ENCODE measurements at regions not wholly inside any gene's neighbourhood (a gene's known extent, or its start where the extent isn't known, plus 50 kb on each side); places are given as distances from the start of the nearest gene placed in this dataset.

DNA sequence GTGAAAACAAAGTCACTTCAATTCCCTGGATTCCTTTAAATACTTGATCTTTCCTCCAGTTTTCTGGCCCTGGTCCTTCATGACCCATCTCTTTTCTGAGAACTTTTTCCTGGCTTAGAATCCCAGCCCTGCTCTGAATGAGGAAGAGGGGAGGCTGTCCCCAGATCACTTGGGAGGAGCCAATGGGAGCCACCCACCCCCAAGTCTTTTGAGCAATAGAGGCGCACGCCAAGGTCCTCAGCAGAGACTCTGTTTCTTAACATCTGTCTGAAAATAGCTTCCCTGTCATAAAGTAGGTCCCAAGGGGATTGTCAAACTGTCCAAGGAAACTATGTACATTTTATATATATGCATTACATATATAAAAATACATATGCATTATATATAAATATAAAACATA, 126.8 kb downstream of the ADRA2A start:
- DNase-seq (ENCODE audit: low spot score) = no peak

DNA sequence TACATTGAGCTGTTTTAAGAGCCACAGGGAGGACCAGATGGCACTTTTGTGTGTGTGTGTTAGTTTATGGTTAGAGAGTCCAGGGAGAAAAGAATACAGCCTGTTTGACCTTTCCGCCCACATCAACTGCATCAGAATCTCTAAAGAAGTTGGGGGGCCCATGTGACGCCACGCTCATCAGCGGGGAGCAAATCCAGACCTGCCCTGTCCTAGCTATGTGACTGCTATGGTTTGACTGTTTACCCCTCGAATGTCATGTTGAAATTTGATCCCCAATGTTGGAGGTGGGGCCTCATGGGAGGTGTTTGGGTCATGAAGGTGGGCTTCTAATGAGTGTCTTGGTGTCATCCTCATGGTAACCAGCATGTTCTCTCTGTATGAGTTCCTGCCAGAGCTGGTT, 128.0 kb downstream of the ADRA2A start:
- DNase-seq (ENCODE audit: low spot score) = no peak

DNA sequence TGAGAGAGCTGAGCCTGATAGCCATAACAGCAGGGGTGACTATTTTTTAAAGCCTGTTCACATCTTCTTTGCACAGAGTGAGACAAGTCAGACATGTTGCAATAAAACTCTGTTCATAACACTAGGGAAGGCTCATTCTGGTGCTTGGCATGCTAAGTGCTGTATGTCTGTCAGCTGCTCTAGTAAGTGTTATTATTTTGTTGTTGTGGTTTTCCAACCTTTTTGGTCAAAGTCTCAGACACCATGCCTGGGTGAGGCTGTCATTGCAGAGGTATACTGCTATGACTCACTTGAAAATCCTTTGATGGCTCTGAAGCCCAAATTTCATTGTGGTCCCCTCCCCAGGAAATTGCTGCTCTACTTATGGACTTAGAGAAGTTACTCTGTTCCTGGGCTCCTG, 129.7 kb downstream of the ADRA2A start:
- DNase-seq (ENCODE audit: low spot score) = no peak

DNA sequence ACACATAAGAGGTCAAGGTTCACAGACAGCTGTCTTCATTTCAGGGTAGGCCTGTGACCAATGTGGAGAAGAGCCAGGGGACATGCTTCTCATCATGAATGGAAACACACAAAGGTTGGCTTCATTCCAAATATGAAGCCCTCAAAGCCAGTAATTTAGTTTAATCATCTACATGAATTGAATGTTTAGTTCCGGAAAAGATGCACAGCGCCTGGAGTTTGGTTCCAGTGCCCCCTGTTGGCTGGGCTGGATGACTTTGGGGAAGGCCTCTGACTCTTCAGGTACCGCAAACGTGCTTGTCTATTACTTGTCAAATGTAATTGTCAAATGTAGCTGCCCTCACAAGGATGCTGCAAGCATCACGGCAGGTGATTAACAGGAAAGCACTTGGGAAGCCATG, 130.7 kb downstream of the ADRA2A start:
- no peak for DNase-seq (ENCODE audit: low spot score)

DNA sequence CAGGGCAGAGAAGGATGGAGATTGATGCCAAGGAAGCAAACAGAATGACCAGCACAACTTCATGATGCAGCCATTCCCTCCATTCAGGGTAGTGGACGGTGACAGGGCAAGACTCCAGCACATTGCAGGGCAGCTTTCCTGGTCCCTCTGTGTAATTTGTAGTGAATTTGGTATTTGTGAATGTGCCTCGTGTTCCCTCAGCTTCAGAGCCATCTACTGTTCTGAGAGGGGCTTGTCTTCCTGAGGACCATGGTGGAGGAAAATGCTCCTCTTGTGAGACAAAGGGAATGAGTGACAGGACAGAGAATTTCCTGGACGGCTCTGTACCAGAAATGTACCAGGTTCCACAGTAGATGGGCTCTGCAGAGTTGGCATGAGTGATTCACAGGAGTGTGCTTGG, 132.1 kb downstream of the ADRA2A start:
- DNase-seq (ENCODE audit: low spot score) = no peak

GRCh38 chr10:111209692-111210091, 132.9 kb downstream of the ADRA2A start:
- no peak for DNase-seq (ENCODE audit: low spot score)

GRCh38 chr10:111211241-111211640, 134.4 kb downstream of the ADRA2A start:
- DNase-seq (ENCODE audit: low spot score) = no peak

GRCh38 chr10:111211706-111212105, 134.9 kb downstream of the ADRA2A start:
- DNase-seq (ENCODE audit: low spot score) = no peak

- peak; percentile 30 for DNase-seq (ENCODE audit: low spot score)
Measured at GRCh38 chr10:111221682-111222480, 145.1 kb downstream of the ADRA2A start.

- DNase-seq (ENCODE audit: low spot score) = peak; percentile 46
Measured at GRCh38 chr10:111222961-111223360, 146.1 kb downstream of the ADRA2A start.

DNA sequence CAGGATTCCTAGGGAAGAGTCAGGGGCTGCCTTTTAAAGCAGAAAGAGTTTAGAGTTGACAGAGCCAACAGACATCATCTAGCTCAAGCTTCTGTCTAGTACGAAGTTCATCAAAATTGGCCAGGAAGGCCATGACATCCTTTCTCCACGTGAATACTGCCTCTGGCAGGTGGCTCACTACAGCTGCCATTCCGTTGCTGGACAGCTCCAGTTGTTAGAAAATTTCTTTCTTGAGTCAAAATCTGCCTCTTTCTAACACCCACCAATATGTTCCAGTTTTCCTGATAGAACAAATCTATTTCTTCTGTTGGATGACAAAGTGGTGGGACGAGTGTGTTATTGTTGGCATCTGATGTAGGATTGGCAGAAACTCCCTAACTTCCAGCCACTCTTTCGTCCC, 154.9 kb downstream of the ADRA2A start:
- DNase-seq (ENCODE audit: low spot score) = no peak

DNA sequence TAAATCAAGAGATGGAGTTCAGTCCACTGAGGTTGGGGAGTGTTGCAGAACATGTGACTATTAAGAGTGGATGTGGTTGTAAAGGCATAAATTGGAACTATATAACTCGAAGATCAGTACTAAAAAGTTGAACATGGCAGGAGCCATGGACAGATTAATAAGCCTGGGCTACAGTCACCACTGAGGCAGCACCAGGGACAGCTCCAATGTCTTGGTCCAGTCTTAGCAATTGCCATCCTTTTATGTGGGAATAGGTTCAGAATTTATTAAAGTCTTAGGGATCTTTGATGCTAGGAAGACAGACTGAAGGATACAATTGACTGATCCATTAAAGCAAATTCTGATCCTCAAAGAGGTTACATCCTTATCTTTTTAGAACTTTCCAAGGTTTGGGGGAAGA, 156.6 kb downstream of the ADRA2A start:
- DNase-seq (ENCODE audit: low spot score) = no peak

DNA sequence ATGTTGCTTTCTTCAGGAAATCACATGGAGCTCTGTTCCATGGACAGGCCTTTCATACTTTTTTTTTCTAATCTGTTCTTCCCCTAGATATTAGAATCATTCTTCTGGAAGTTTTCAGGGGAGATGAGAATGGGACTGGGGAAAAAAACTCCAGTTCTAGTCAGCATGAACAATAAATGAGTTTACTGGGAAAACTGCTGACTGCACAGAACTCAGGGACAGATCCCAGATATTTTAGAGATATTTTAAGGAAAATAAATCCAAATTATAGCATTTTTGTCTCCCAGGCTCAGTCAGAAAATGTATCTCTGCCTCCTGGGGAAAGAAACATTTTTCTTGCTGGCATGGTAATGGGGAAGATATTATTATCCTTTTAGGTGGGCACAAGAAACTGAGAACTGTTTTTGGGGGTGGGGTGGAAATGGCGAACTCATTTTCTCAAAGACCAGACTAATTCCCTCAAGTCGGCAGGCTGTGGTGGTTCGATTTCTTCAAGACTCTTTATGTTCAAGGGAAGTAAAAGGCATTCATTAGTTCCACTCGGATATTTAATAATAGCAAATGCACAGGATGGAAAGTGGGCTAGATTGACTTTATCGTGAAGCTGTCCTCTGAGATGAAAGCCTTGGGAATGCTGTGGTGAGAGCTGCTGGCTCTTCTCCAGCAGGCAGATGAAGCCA, 157.5 kb downstream of the ADRA2A start:
- no peak for DNase-seq (ENCODE audit: low spot score)

DNA sequence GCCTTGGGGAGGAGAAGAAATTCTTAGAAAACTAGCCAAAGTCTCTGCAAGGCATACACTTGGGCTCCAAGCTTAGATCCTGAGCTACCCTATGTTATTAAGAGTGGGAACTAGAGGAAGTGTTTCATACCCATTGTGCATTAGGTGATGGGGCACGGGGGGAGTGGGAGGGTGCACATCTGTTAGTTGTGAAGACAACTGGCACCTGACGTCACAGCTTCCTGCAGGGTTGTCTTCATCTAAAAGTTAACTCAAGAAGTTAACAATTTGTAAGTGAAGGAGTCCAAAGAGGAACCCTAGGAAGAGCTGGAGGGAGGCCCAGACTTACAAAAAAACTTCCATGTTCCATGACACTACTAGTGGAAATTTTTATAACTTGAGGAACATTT, 158.1 kb downstream of the ADRA2A start:
- no peak for DNase-seq (ENCODE audit: low spot score)

GRCh38 chr10:111240348-111240747, 163.5 kb downstream of the ADRA2A start:
- DNase-seq (ENCODE audit: low spot score) = no peak

- no peak for DNase-seq (ENCODE audit: low spot score)
Measured at GRCh38 chr10:111243126-111243525, 166.3 kb downstream of the ADRA2A start.

DNA sequence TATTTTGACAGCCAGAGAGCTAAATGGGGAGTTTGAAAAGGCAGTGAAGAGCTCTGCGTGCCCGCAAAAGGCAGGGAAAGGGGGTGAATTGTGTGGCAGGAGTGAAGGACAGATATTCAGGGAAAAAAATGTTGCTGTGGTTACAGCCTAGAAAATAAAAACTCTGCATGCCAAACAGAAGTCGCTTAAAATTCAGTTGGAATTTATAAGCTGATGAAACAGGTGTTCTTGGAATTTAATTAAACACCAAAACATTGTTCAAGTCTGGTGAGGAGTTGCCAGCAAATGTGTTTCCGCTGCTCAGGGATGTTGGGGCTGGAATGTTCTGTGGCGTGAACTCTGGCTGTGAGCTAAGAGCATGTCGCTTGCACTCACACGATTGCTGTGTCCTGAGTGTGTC, 169.3 kb downstream of the ADRA2A start:
- DNase-seq (ENCODE audit: low spot score) = peak; percentile 17

- DNase-seq (ENCODE audit: low spot score) = no peak
Measured at GRCh38 chr10:111246814-111247452, 170.1 kb downstream of the ADRA2A start.

GRCh38 chr10:111247781-111248389, 171.1 kb downstream of the ADRA2A start:
- DNase-seq (ENCODE audit: low spot score) = no peak

DNA sequence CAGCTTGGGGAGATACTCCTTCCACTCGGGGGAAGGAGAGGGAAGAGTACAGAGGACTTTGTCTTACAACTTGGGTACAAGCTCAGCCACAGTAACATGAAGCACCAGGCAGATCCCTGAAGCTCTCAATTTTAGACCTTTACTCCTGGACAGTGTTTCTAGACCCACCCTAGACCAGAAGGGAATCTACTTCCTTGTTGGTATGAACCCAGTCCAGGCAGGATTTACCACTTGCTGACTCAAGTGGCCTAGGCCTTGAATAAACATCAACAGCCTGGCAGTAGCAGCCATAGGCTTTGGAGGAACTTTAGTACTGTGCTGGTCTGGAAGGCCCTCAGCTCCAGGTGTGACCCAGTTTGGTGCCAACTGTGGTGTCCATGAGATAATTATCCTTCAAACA, 173.1 kb downstream of the ADRA2A start:
- no peak for DNase-seq (ENCODE audit: low spot score)

GRCh38 chr10:111261081-111261615, 184.3 kb downstream of the ADRA2A start:
- no peak for DNase-seq (ENCODE audit: low spot score)

GRCh38 chr10:111265341-111265740, 188.5 kb downstream of the ADRA2A start:
- no peak for DNase-seq (ENCODE audit: low spot score)

- DNase-seq (ENCODE audit: low spot score) = no peak
Measured at GRCh38 chr10:111266165-111266564, 189.3 kb downstream of the ADRA2A start.
